ENCODE measurements at regions not wholly inside any gene's neighbourhood (a gene's known extent, or its start where the extent isn't known, plus 50 kb on each side); places are given as distances from the start of the nearest gene placed in this dataset.

- Histone ChIP-seq H4K20me1 (ENCODE audit: insufficient read depth) (no peaks in the 10 kb centered on the region), H3K4me3 (peak overlapping the region; percentile 23), H3K79me2 (ENCODE audit: insufficient read depth) (no peaks in the 10 kb centered on the region), H2AFZ (no peak overlapping the region), H3K36me3 (ENCODE audit: low read depth) (no peaks in the 10 kb centered on the region), H3F3A (ENCODE audit: insufficient read depth) (peaks cover 53% of the 10 kb centered on the region), H3K9me3 (ENCODE audit: low read depth) (no peaks in the 10 kb centered on the region), H3K4me1 (ENCODE audit: insufficient read depth) (peaks cover 63% of the 10 kb centered on the region), H3K9ac (peak overlapping the region; percentile 95), H3K27ac (peak overlapping the region; percentile 100), H3K27me3 (replicated peaks; ENCODE audit: insufficient read depth) (no peaks in the 10 kb centered on the region), H3K9me2 (ENCODE audit: insufficient read depth) (no peaks in the 10 kb centered on the region), H3K4me2 (ENCODE audit: unreplicated experiment) (peak overlapping the region; percentile 79)
- whole genome bisulfite sequencing, 2 experiments (ENCODE audit: low coverage in 1 of 2, low lambda C conversion rate in 2 of 2, missing lambda C conversion rate in 2 of 2) = 44 to 47% methylated on average over 2 of the region's 2 CpGs
- in situ Hi-C loops (cut with MboI) = loop anchor here (10.0 kb wide), 1 partner anchor 115 kb away; the partner anchor contains the start of gene GALNT15
- no peak for TF ChIP-seq EZH2phosphoT487 (IDR thresholded peaks at IDR 0.05; ENCODE audit: insufficient read depth, low read depth)
- TF ChIP-seq EZH2 (IDR thresholded peaks at IDR 0.05; ENCODE audit: insufficient read depth, poor library complexity, severe bottlenecking) = no peak
- no peak for DNase-seq
Observed at GRCh38 chr3:16059711-16060357, 114.6 kb upstream of the GALNT15 start.

- 0 to 1% methylated on average over 4 of the region's 4 CpGs for WGBS, 2 experiments (ENCODE audit: low coverage in 1 of 2, low lambda C conversion rate in 2 of 2, missing lambda C conversion rate in 2 of 2)
- TF ChIP-seq EZH2phosphoT487 (IDR thresholded peaks at IDR 0.05; ENCODE audit: insufficient read depth, low read depth) (no peak), EZH2 (IDR thresholded peaks at IDR 0.05; ENCODE audit: insufficient read depth, poor library complexity, severe bottlenecking) (no peak)
- peak overlapping the region; percentile 56 for H3K4me3 ChIP-seq
- DNase-seq = peak; percentile 99
- no peaks in the 10 kb centered on the region for H3K36me3 ChIP-seq (ENCODE audit: low read depth)
- peak overlapping the region; percentile 95 for H3K9ac ChIP-seq
- H3K27me3 ChIP-seq (replicated peaks; ENCODE audit: insufficient read depth) = no peaks in the 10 kb centered on the region
- peak overlapping the region; percentile 100 for H3K27ac ChIP-seq
- peaks cover 56% of the 10 kb centered on the region for H3F3A ChIP-seq (ENCODE audit: insufficient read depth)
- H3K79me2 ChIP-seq (ENCODE audit: insufficient read depth) = no peaks in the 10 kb centered on the region
- peak overlapping the region; percentile 79 for H3K4me2 ChIP-seq (ENCODE audit: unreplicated experiment)
- peaks cover 65% of the 10 kb centered on the region for H3K4me1 ChIP-seq (ENCODE audit: insufficient read depth)
- no peak overlapping the region for H2AFZ ChIP-seq
- in situ Hi-C loops (cut with MboI) = no loop called here
- no peaks in the 10 kb centered on the region for H3K9me2 ChIP-seq (ENCODE audit: insufficient read depth)
- no peaks in the 10 kb centered on the region for H3K9me3 ChIP-seq (ENCODE audit: low read depth)
- H4K20me1 ChIP-seq (ENCODE audit: insufficient read depth) = no peaks in the 10 kb centered on the region
Observed at GRCh38 chr3:16060358-16060852, 114.1 kb upstream of the GALNT15 start.

- Histone ChIP-seq H3F3A (ENCODE audit: insufficient read depth) (peaks cover 57% of the 10 kb centered on the region), H3K4me3 (peak overlapping the region; percentile 56), H4K20me1 (ENCODE audit: insufficient read depth) (no peaks in the 10 kb centered on the region), H3K4me2 (ENCODE audit: unreplicated experiment) (peak overlapping the region; percentile 79), H3K9me3 (ENCODE audit: low read depth) (no peaks in the 10 kb centered on the region), H3K9me2 (ENCODE audit: insufficient read depth) (no peaks in the 10 kb centered on the region), H2AFZ (no peak overlapping the region), H3K36me3 (ENCODE audit: low read depth) (no peaks in the 10 kb centered on the region), H3K79me2 (ENCODE audit: insufficient read depth) (no peaks in the 10 kb centered on the region), H3K9ac (peak overlapping the region; percentile 95), H3K4me1 (ENCODE audit: insufficient read depth) (peaks cover 65% of the 10 kb centered on the region), H3K27ac (peak overlapping the region; percentile 100), H3K27me3 (replicated peaks; ENCODE audit: insufficient read depth) (no peaks in the 10 kb centered on the region)
- in situ Hi-C loops (cut with MboI) = no loop called here
- WGBS, 2 experiments (ENCODE audit: low coverage in 1 of 2, low lambda C conversion rate in 2 of 2, missing lambda C conversion rate in 2 of 2) = 22 to 23% methylated on average over 1 of the region's 1 CpG
- TF ChIP-seq EZH2phosphoT487 (IDR thresholded peaks at IDR 0.05; ENCODE audit: insufficient read depth, low read depth) = no peak
- no peak for TF ChIP-seq EZH2 (IDR thresholded peaks at IDR 0.05; ENCODE audit: insufficient read depth, poor library complexity, severe bottlenecking)
- DNase-seq = peak; percentile 96
Observed at GRCh38 chr3:16060945-16061344, 113.5 kb upstream of the GALNT15 start.

GRCh38 chr3:16061491-16061890, 113.0 kb upstream of the GALNT15 start:
- Histone ChIP-seq H3K9me3 (ENCODE audit: low read depth) (no peaks in the 10 kb centered on the region), H3K79me2 (ENCODE audit: insufficient read depth) (no peaks in the 10 kb centered on the region), H3K9ac (peak overlapping the region; percentile 95), H4K20me1 (ENCODE audit: insufficient read depth) (no peaks in the 10 kb centered on the region), H3F3A (ENCODE audit: insufficient read depth) (peaks cover 60% of the 10 kb centered on the region), H3K27ac (peak overlapping the region; percentile 100), H3K9me2 (ENCODE audit: insufficient read depth) (no peaks in the 10 kb centered on the region), H2AFZ (no peak overlapping the region), H3K4me3 (peak overlapping the region; percentile 24), H3K36me3 (ENCODE audit: low read depth) (no peaks in the 10 kb centered on the region), H3K4me1 (ENCODE audit: insufficient read depth) (peaks cover 65% of the 10 kb centered on the region), H3K4me2 (ENCODE audit: unreplicated experiment) (peak overlapping the region; percentile 79), H3K27me3 (replicated peaks; ENCODE audit: insufficient read depth) (no peaks in the 10 kb centered on the region)
- DNase-seq = peak; percentile 42
- TF ChIP-seq EZH2phosphoT487 (IDR thresholded peaks at IDR 0.05; ENCODE audit: insufficient read depth, low read depth) (no peak), EZH2 (IDR thresholded peaks at IDR 0.05; ENCODE audit: insufficient read depth, poor library complexity, severe bottlenecking) (no peak)
- 20 to 30% methylated on average over 2 of the region's 2 CpGs for WGBS, 2 experiments (ENCODE audit: low coverage in 1 of 2, low lambda C conversion rate in 2 of 2, missing lambda C conversion rate in 2 of 2)
- in situ Hi-C loops (cut with MboI) = no loop called here

Data from GM23248 (cell line).